NOMO-1 treated with DMSO at 0.1 percent for 48 hours (cell line): ENCODE measurements at regions not wholly inside any gene's neighbourhood (a gene's known extent, or its start where the extent isn't known, plus 50 kb on each side); places are given as distances from the start of the nearest gene placed in this dataset.
"Not testable (repeated sequence)": the region's sequence is repeated elsewhere in the genome, so short reads cannot be mapped to it uniquely, and the experiment has no call there.

Experiments
- DNase-seq: peaks from one replicate; lab custom pipeline; 2025; ENCODE audit not compliant: unreplicated experiment; lab: John Stamatoyannopoulos, UW

DNA sequence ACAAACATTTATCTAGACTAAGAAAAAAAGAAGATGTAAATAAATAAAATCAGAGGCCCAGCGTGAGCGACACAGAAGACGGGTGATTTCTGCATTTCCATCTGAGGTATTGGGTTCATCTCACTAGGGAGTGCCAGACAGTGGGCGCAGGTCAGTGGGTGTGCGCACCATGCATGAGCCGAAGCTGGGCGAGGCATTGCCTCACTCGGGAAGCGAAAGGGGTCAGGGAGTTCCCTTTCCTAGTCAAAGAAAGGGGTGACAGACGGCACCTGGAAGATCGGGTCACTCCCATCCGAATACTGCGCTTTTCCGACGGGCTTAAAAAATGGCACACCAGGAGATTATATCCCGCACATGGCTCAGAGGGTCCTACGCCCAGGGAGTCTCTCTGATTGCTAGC lies 79.5 kb upstream of the ABCD2 start:
- DNase-seq = not testable (repeated sequence)

DNA sequence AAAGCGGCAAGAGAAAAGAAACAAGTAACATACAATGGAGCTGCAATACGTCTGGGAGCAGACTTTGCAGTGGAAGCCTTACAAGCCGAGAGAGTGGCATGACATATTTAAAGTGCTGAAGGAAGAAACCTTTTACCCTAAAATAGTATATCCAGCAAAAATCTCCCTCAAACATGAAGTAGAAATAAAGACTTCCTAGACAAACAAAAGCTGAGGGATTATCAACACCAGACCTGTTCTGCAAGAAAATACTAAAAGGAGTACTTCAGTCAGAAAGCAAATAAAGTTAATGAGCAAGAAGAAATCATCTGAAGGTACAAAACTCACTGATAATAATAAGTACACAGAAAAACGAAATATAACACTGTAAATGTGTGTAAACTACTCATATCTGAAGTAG lies 77.5 kb upstream of the ABCD2 start:
- DNase-seq = no peak

DNA sequence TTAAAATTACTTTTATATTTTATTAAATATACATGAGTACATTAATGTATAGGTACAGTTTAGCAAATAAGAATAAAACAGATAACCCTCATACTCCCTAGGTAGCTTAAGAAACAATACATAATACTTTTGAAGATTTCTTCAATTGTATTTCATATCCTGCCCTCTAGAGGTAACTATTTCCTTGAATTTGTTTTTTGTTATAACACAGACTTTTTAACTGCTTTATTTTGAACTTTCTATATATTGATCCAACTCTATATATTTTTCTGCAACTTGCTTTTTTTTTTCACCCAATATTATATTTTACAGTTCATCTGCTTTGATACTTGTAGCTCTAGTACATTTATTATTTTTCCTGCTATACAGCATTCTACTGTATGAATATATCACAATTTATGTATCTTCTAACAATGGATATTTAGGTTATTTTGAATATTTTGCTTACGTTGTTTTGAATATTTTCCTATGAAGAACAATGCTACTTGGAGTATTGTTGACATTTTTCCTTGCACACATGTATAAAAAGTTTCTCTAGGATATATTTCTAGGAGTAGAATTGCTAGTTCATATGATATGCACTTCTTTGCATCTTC lies 72.8 kb upstream of the ABCD2 start:
- peak; percentile 15 for DNase-seq

DNA sequence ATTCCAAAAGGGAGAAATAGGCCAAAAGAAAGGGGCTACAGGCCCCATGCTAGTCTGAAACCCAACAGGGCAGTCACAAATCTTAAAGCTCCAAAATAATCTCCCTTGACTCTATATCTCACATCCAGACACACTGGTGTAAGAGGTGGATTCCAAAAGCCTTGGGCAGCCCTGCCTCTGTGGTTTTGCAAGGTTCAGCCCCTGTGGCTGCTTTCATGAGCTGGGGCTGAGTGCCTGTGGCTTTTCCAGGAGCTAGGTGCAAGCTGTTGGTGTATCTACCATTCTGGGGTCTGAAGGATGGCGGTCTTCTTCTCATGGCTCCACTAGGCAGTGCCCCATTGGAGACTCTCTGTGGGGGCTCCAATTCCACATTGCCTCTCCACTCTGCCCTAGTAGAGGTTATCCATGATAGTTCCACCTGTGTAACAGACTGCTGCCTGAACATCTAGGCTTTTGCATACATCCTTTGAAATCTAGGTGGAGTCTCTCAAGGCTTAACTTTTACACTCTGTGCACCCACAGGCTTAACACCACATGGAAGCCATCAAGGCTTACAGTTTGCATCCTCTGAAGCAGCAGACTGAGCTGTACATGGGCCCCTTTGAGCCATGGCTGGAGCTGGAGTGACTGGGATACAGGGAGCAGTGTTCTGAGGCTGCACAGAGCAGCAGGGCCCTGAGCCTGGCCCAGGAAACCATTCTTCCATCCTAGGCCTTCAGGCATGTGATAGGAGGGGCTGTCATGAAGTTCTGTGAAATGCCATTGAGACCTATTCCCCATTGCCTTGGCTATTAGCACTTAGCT lies 66.5 kb upstream of the ABCD2 start:
- no peak for DNase-seq

DNA sequence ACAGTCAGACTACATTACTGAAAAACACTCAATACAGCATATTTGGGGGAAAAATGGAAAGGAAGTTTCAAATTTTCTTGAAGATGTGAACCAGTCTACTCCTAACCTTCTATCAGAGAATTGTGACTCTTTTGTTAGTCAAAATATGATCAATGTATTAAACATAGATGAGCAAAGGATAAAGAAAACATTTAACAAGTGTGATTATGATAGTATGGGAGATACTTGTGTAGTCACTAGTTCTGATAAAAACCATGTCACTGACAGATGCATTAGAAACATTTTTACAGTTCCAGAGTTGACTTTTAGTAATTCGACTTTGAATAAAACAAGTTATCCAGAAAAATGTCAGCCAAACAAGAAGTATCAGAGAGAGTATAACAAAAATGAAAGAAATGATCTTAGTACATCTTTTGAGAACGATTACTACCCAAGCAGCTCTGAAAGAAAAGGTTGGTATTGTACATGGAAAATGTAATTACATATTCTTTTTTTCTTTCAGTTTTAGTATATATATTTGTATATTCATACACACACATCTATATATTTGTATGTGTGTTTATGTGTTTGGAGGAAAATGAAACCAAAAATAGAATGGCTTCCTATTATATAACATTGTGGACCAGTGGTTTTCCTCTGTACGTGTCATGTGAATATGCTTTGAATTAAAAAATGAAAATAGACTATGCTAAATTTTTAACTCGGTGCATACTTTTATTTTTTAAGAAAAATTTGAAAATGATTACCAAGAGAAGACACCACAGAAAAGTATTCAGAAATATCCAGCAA lies 63.3 kb upstream of the ABCD2 start:
- DNase-seq = peak; percentile 0

DNA sequence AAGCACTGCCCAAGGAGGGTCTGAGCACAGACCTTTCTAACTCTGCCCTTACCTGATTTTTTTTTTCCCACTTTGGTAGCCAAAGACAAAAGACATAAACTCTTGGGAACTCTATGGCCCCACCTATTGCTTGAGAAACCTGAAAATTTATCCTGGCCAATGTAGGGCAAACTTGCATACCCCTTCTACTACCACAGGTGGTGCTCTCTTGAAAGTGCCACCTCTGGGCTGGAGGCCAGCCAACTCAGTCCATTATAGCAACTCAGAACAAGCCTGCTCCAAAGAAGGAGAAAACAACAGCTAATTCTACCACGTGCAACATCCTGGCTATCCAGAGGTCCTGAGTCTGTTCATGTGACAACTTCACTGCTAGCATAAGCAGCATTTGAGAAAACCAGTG lies 55.7 kb upstream of the ABCD2 start:
- no peak for DNase-seq

DNA sequence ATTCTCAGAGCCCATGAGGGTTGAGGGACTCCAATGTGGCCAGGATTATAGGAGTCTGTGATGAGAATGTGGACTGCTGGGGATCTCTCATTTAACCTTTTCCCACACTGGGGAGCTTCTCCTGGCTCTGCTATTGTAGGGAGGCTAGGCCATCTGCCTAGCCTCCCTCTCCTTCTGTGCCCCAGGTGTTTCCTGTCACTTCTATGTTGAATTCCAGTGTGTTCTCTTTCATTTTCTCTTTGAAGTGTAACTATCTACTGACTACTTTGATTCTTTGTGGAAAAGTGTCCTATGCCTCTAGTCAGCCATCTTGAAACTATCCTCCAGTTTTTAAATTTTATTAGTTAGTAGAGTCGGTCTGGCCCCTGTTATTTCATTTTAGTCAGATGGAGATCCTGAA lies 53.4 kb upstream of the ABCD2 start:
- no peak for DNase-seq

DNA sequence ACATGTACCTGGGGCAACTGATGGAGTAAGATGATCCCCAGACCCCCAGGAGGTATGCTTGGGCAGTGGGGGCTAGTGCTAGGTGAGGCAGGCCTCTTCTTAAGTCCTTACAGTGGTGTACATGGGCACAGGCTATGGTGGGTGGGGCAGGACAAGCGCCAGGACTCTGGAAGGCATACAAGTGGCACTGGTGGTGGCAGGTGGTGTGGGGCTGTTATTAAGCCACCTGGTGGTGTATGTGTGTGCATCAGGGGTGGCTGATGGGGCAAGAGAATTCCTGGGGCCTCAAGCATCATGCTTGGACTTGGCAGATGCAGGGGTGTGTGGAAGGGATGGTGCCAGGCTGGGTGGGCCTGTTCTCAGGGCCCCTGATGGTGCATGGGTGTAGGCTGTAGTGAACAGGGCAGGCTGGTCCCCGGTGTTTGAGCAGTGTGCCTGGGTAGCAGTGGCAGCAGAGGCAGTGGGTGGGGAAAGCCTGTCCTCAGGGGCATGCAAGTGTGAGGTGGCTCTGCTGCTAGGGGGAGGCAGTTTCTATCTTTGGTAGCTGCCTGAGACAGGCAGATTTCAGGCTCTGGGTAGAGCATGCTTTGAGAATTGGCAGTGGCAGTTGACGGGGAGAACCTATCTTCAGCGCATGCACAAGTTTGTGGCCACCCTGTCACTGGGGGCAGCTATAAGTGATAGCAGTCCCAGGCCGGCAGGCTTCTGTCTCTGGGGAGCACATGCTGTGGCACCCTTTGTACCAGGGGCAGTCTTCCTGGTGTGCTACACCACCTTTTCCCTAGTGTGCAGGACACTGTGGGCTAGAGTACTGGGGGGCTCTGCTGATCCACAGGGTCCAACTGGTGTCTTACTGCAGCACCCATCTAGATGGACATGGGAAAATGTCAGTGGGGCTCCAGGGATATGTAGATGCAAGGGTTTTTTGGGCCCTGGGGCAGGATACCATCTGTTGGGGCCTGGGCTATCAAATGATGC lies 52.6 kb upstream of the ABCD2 start:
- no peak for DNase-seq

DNA sequence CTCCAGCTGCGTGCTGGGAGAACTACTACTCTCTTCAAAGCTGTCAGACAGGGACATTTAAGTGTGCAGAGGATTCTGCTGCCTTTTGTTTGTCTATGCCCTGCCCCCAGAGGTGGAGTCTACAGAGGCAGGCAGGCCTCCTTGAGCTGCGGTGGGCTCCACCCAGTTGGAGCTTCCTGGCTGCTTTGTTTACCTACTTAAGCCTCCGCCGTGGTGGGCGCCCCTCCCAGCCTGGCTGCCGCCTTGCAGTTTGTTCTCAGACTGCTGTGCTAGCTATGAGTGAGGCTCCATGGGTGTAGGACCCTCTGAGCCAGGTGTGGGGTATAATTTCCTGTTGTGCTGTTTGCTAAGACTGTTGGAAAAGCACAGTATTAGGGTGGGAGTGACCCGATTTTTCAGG lies 49.9 kb upstream of the ABCD2 start:
- DNase-seq = not testable (repeated sequence)
